Left forelimb (tissue), 1 donor: ENCODE measurements at regions not wholly inside any gene's neighbourhood (a gene's known extent, or its start where the extent isn't known, plus 50 kb on each side); places are given as distances from the start of the nearest gene placed in this dataset.

ENCODE experiments used
- DNase-seq: peaks from one replicate; pipeline ENCODE4 v3.0.0-alpha.2; 2018; ENCODE audit warnings: low spot score

DNA sequence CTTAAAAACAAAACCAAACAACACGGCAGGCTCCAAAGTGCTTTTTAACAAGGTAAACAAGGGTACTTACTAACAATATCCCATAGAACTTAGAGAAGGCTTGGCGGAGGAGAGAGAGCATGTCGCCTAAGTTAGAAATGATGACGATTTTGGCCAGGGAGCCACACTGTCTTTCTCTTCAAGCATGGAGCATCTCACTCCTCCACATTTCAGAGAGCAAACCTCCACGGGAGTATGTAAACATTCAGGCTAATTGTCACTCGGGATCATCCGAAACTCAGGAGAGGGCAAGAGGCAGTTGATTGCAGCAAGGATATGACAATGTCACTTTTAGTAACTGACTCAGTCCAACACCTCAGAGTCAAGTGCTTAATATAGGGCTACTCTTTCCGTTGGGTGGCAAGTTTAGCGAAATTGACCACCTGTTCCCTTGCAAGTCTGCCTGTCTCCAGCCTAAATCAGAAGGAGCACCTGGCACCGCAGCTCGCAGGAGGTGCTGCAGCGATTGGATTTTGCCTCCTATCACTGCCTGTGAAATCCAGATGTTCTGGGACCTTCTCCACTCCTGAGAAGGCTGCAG lies 65.8 kb upstream of the RPS6KA2 start:
- DNase-seq = no peak

DNA sequence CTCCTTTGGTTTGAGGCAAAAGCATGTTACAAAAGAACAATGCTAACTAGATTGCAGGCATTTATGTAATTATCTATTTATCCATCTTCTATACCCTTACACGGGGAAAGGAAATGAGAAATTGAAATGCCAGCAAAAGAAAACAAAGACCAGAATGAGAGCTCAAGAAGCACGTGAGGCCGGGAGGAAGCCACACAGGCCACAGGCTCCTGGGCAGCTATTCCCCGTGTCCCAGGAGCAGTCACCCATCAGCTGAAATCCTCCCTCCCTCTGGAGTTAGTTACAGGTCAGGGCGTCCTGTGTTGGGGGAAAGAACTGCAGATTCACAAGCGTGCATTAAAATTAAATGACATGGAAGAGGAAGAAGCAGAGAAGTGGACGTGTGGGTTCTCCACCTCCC lies 64.7 kb upstream of the RPS6KA2 start:
- no peak for DNase-seq

DNA sequence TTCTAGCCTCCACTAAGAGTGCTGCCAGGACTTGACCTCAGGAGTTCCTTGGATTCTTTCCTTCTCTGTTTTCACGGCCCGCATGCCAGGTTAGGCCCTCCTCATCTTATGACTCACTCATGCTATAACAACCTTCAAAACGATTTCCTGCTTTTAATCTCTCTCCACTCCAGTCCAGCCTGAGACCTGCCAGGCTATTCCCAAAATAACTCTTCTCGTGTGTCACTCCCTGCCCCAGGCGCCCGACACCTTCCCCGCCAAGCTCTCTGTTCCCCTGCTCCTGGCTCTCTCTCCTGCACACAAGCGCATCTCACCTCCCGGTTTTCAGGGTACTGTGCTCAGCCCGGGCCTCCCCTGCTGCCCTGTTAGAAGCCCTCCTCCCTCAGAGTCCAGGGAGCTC lies 64.1 kb upstream of the RPS6KA2 start:
- no peak for DNase-seq

DNA sequence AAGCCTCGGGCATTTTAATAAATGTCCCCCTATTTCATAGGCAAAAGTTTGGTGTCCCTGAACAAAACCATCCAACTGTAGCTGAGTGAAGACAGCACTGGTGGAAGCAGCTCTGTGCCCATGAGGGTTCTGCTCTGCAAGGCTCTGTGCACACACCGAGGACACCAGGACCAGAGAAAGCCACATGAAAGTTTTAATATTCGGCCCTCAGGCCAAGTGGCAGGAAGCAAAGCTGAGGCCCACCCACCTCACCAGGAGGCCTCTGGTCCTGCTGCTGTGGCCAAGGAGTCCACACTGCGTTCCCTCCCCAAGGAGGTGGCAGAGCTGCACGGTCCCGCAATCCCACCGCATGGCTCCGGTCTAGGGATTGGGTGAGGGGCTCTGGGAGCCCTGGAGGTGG lies 62.6 kb upstream of the RPS6KA2 start:
- DNase-seq = no peak

DNA sequence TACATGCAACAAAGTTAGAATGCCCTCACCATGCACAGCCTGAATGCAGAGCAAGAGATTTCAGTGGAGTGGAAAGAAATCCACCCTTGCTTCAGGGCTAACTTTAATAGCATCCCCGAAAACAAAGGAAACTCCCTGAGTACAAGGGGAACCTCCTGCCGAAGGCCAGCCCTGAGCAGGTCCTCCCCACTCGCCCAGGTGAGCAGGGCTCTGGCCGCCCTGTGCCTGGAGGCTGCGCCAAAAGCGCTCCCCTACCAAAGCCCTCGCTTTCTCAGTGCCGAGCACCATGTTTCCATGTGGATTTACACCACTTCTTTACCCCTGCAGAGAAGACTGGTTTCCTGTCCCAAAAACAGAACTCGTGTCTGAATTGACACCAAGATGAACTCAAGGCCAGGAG lies 61.9 kb upstream of the RPS6KA2 start:
- no peak for DNase-seq

DNA sequence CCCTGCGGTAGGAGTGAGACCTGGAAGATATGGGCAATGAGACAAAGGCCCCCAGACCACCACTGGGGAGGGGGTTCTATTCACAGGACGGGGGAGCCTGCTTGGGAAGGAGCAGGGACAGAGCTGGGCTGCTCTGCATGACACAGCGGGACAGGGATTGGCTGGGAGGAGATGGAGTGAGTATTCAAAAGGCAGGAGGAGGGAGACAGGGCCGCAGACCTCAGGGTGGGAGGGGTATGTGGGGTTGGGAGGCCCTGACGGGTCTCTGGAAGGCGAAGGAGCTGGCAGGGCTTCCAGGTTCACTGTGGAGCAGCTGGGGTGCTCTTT lies 60.8 kb upstream of the RPS6KA2 start:
- no peak for DNase-seq

DNA sequence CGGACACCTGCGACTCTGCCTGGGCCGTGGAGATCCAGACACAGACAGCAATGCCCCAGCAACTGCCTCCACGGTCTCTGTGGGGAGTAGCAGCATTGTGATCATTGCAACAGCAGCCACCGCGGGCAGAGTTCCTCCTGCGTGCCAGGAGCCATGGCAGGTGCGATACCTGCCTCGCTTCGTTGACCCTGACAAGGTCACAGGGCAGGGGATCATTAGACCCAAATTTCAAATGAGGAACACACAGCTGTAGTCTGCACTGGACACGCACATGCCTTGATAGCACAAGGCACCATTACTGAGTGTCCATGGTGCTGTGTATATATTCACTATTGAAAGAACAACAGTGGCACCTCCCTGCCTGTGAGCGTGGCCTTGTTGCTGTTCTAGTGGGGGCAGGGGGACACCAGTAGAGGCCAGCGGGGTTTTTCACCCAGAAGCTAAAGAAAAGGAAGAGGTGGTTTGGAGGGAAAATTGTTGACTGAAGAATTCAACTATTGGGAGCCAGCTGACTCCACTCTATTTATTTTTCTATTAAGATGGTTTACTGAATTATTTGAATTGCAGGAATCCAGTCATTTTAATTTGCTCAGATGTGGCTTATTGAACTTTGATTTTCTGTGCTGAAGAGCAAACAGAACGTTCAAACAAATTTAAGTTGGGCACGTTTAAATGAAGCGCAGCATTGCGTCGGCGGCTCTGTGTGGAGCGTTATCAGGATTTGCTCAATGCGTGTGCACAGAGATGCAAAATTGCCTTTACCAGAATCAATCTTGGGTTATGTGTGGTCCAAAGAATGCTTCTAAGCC lies 60.2 kb upstream of the RPS6KA2 start:
- DNase-seq = no peak

DNA sequence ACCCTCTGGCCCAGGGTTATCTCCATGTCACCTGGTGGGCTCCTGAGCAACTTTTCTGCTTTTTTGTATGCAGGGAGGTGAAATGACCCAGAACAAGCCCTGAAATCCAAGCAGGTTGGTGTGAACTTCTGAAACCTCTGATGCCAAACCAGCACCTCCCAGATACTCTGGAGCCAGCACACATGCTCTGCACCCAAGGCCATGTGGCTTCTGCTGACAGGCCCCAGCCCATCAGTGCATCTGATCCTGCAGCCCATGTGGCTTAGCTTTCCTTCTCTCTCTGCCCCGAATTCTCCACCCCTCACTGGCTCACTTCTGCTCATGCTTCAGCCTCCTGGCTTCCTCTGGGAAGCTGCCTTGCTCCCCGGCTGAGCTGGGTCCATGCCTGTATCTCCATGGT lies 59.3 kb upstream of the RPS6KA2 start:
- no peak for DNase-seq

DNA sequence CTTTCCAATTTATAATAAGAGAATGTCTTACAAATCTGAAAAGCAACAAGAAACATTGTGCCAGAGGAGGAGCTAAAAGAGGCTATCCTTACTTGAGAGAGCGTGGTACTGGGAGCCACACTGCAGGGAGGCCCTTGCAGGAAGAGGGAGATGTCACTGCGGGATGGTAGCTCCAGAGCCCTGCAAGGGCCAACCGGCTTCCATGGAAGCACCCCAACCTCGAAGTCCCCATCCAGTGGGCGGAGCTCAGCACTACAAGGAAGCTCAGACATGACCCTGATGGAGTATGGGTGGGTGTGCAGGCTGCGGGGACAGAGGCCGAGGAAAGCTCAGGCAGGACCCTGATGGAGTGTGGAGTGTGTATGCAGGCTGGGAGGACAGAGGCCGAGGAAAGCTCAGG lies 57.8 kb upstream of the RPS6KA2 start:
- DNase-seq = no peak

DNA sequence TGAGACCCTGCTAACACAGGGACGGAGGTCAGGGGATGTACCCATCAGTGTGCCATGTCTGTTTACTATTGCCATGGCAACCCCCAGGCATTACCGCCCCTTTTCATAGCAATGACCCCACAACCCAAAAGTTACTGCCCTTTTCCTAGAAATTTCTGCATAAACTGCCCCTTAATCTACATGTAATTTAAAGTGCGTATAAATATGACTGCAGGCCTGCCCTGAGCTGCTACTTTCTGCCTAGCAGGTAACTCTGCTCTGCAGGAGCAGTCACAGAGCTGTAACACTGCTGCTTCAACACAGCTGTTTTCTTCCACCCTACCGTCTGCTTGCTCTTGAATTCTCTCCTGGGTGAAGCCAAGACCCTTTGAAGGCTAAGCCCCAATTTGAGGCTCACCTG lies 57.1 kb upstream of the RPS6KA2 start:
- no peak for DNase-seq

DNA sequence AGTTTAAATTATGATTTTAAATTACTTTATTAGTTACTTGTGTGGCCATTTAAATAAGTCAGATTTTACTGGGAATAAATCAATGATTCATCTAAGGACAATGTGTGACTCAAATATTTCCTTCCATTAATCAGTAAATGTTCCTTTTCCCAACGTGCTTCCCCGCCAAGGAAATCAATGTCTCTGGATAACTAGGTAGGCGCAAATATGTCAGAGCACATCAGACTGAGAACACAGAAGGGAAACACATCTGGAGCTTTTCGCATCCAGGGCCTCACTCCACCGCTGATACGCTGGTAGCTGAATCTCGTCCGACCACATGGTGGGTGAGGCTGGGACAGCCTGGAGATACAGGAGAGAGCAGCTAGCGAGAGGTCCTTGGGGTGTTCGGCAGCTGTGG lies 56.4 kb upstream of the RPS6KA2 start:
- DNase-seq = no peak

DNA sequence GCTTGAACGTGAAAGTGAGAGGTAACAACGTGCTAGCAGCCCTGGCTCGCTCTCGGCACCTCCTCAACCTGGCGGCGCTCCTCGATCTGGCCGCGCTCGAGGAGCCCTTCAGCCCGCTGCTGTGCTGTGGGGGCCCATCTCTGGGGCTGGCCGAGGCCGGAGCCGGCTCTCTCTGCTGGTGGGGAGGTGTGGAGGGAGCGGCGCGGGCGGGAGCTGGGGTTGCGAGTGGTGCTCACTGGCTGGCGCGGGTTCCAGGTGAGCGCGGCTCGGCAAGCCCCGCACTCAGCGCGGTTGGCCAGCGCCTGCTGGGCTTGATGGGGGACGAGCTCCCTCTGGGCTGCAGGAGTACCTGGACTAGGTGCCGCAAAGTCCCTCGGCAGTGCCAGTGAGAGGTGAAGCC lies 52.5 kb upstream of the RPS6KA2 start:
- DNase-seq = no peak

DNA sequence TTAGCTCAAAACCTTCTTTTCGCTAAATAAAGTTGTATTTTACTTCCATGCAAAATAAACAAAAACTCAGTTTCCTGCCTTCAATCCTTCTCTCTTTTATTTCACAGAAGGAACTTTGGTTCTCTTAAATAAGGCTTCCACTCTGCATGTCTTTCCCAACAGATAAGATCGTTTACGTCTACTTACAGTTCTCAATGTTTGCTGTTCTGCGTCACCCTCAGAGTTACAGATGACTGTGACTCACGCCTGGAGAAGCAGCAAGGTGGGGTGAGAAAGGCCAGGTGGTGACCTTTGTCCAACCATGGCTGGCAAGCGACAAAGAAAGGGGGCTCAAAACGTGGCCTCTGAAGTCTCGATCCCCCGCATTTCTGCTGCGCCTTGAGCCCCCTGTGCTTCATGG lies 51.4 kb upstream of the RPS6KA2 start:
- no peak for DNase-seq

DNA sequence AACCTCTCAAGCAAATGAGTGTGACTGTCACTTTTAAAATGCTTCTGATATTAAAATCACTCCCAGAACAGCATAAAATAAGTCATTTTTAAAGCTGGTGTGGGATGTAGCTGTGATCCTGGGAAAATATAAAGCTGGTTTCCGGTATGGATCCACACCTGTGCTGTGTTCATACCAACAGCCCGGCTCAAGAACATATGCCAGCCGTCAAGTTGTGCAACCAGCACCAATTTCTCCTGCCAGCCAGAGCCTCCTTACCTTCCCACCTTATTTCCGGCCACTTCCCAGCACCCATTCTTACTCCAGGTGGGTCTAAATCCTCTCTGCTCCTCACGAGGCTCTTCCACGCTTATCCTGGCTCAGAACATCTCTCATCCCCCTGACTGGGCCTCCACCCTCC lies 50.9 kb upstream of the RPS6KA2 start:
- DNase-seq = no peak
